ENCODE measurements at regions not wholly inside any gene's neighbourhood (a gene's known extent, or its start where the extent isn't known, plus 50 kb on each side); places are given as distances from the start of the nearest gene placed in this dataset.

- Histone ChIP-seq H3K4me1 (replicated peaks in 1 of 2) (peaks cover 4 to 10% of the 10 kb centered on the region in 2 donors), H3K27ac (no peak overlapping the region), H3K4me3 (no peak overlapping the region)
- 3 to 100% (median 86%) methylated on average over 1 to 5 of the region's 5 CpGs; no CpG with 5 or more reads in 1 of the 10 experiments for WGBS, 10 experiments
- in situ Hi-C loops (cut with MboI; ENCODE audit: low pct_unique_long_range_greater_than_20kb in 2 of 9, low sequenced_read_pairs in 9 of 9, unreplicated experiment in 9 of 9), result no loop called here
- no peak for ATAC-seq (replicated peaks in 6 of 8)
These were observed 963.1 kb upstream of the GOT2 start for GRCh38 chr16:59697236-59697635.

- in situ Hi-C loops (cut with MboI; ENCODE audit: low pct_unique_long_range_greater_than_20kb in 2 of 9, low sequenced_read_pairs in 9 of 9, unreplicated experiment in 9 of 9), result no loop called here
- no peak for ATAC-seq (replicated peaks in 6 of 8)
- WGBS, 10 experiments, result 6 to 100% (median 82%) methylated on average over 2 of the region's 2 CpGs; no CpG with 5 or more reads in 2 of the 10 experiments
These were observed 962.4 kb upstream of the GOT2 start for GRCh38 chr16:59696495-59696894.

GRCh38 chr16:59690216-59690615 lies 956.1 kb upstream of the GOT2 start:
- in situ Hi-C loops (cut with MboI; ENCODE audit: low pct_unique_long_range_greater_than_20kb in 2 of 9, low sequenced_read_pairs in 9 of 9, unreplicated experiment in 9 of 9), result no loop called here
- H3K27ac ChIP-seq, result no peak overlapping the region
- no peaks in the 10 kb centered on the region for H3K4me1 ChIP-seq (replicated peaks in 1 of 2)
- ATAC-seq (replicated peaks in 6 of 8), result no peak
- WGBS, 10 experiments, result 35 to 100% (median 72%) methylated on average over 1 to 3 of the region's 3 CpGs; no CpG with 5 or more reads in 3 of the 10 experiments
- no peak overlapping the region for H3K4me3 ChIP-seq

More at GRCh38 chr16:59696495-59696894, 962.4 kb upstream of the GOT2 start:
- Histone ChIP-seq H3K4me3 (no peak overlapping the region), H3K27ac (no peak overlapping the region), H3K4me1 (replicated peaks in 1 of 2) (peaks cover under 1 to 3% of the 10 kb centered on the region in 2 donors)

GRCh38 chr16:59688006-59688405 lies 953.9 kb upstream of the GOT2 start:
- no peak overlapping the region for H3K27ac ChIP-seq
- no peak for ATAC-seq (replicated peaks in 6 of 8)
- in situ Hi-C loops (cut with MboI; ENCODE audit: low pct_unique_long_range_greater_than_20kb in 2 of 9, low sequenced_read_pairs in 9 of 9, unreplicated experiment in 9 of 9), result no loop called here

GRCh38 chr16:59686405-59686804 lies 952.3 kb upstream of the GOT2 start:
- no peak overlapping the region for H3K27ac ChIP-seq
- ATAC-seq (replicated peaks in 6 of 8), result no peak
- H3K4me1 ChIP-seq (replicated peaks in 1 of 2), result no peaks in the 10 kb centered on the region
- WGBS, 10 experiments, result 0 to 80% (median 51%) methylated on average over 1 to 2 of the region's 2 CpGs
- H3K4me3 ChIP-seq, result no peak overlapping the region
- in situ Hi-C loops (cut with MboI; ENCODE audit: low pct_unique_long_range_greater_than_20kb in 2 of 9, low sequenced_read_pairs in 9 of 9, unreplicated experiment in 9 of 9), result no loop called here

More at GRCh38 chr16:59688006-59688405, 953.9 kb upstream of the GOT2 start:
- Histone ChIP-seq H3K4me1 (replicated peaks in 1 of 2) (no peaks in the 10 kb centered on the region), H3K4me3 (no peak overlapping the region)

- peak in 1 of 8 experiments; percentile 34 for ATAC-seq (replicated peaks in 6 of 8)
- Histone ChIP-seq H3K4me3 (no peak overlapping the region), H3K27ac (no peak overlapping the region), H3K4me1 (replicated peaks in 1 of 2) (no peaks in the 10 kb centered on the region)
- in situ Hi-C loops (cut with MboI; ENCODE audit: low pct_unique_long_range_greater_than_20kb in 2 of 9, low sequenced_read_pairs in 9 of 9, unreplicated experiment in 9 of 9), result no loop called here
These were observed 950.8 kb upstream of the GOT2 start for GRCh38 chr16:59684911-59685310.

- ATAC-seq (replicated peaks in 6 of 8), result no peak
- WGBS, 10 experiments, result 0 to 100% (median 91%) methylated on average over 1 of the region's 1 CpG; no CpG with 5 or more reads in 1 of the 10 experiments
- in situ Hi-C loops (cut with MboI; ENCODE audit: low pct_unique_long_range_greater_than_20kb in 2 of 9, low sequenced_read_pairs in 9 of 9, unreplicated experiment in 9 of 9), result no loop called here
These were observed 949.6 kb upstream of the GOT2 start for GRCh38 chr16:59683709-59684108.

GRCh38 chr16:59665618-59666220 lies 931.6 kb upstream of the GOT2 start:
- no peak overlapping the region for H3K4me3 ChIP-seq
- H3K27ac ChIP-seq, result no peak overlapping the region
- in situ Hi-C loops (cut with MboI; ENCODE audit: low pct_unique_long_range_greater_than_20kb in 2 of 9, low sequenced_read_pairs in 9 of 9, unreplicated experiment in 9 of 9), result no loop called here
- WGBS, 10 experiments, result 20 to 94% (median 80%) methylated on average over 1 to 2 of the region's 2 CpGs; no CpG with 5 or more reads in 2 of the 10 experiments
- H3K4me1 ChIP-seq (replicated peaks in 1 of 2), result no peaks in the 10 kb centered on the region
- peak in 4 of 8 experiments; percentile 27 to 70 (median 50) for ATAC-seq (replicated peaks in 6 of 8)

More at GRCh38 chr16:59683709-59684108, 949.6 kb upstream of the GOT2 start:
- Histone ChIP-seq H3K27ac (no peak overlapping the region), H3K4me3 (no peak overlapping the region), H3K4me1 (replicated peaks in 1 of 2) (no peaks in the 10 kb centered on the region)

GRCh38 chr16:59658572-59658971 lies 924.5 kb upstream of the GOT2 start:
- H3K27ac ChIP-seq, result no peak overlapping the region
- in situ Hi-C loops (cut with MboI; ENCODE audit: low pct_unique_long_range_greater_than_20kb in 2 of 9, low sequenced_read_pairs in 9 of 9, unreplicated experiment in 9 of 9), result no loop called here
- no peak overlapping the region for H3K4me3 ChIP-seq
- ATAC-seq (replicated peaks in 6 of 8), result no peak
- peaks cover 0 to 3% of the 10 kb centered on the region in 2 donors for H3K4me1 ChIP-seq (replicated peaks in 1 of 2)
- 13 to 100% (median 73%) methylated on average over 2 to 3 of the region's 3 CpGs; no CpG with 5 or more reads in 1 of the 10 experiments for WGBS, 10 experiments

GRCh38 chr16:59655031-59655430 lies 920.9 kb upstream of the GOT2 start:
- ATAC-seq (replicated peaks in 6 of 8), result peak in 3 of 8 experiments; percentile 44 to 70 (median 55)

GRCh38 chr16:59654455-59654854 lies 920.3 kb upstream of the GOT2 start:
- H3K4me3 ChIP-seq, result no peak overlapping the region
- no peak for ATAC-seq (replicated peaks in 6 of 8)
- H3K4me1 ChIP-seq (replicated peaks in 1 of 2), result peaks cover 0 to 3% of the 10 kb centered on the region in 2 donors
- WGBS, 10 experiments, result 0 to 100% (median 100%) methylated on average over 1 of the region's 1 CpG; no CpG with 5 or more reads in 3 of the 10 experiments
- no peak overlapping the region for H3K27ac ChIP-seq
- in situ Hi-C loops (cut with MboI; ENCODE audit: low pct_unique_long_range_greater_than_20kb in 2 of 9, low sequenced_read_pairs in 9 of 9, unreplicated experiment in 9 of 9), result no loop called here

More at GRCh38 chr16:59655031-59655430, 920.9 kb upstream of the GOT2 start:
- WGBS, 10 experiments, result 6 to 100% (median 74%) methylated on average over 1 to 2 of the region's 2 CpGs; no CpG with 5 or more reads in 2 of the 10 experiments
- no peak overlapping the region for H3K4me3 ChIP-seq
- H3K4me1 ChIP-seq (replicated peaks in 1 of 2), result peaks cover 0 to 3% of the 10 kb centered on the region in 2 donors
- in situ Hi-C loops (cut with MboI; ENCODE audit: low pct_unique_long_range_greater_than_20kb in 2 of 9, low sequenced_read_pairs in 9 of 9, unreplicated experiment in 9 of 9), result no loop called here
- H3K27ac ChIP-seq, result no peak overlapping the region

- in situ Hi-C loops (cut with MboI; ENCODE audit: low pct_unique_long_range_greater_than_20kb in 2 of 9, low sequenced_read_pairs in 9 of 9, unreplicated experiment in 9 of 9), result no loop called here
- no peak for ATAC-seq (replicated peaks in 6 of 8)
- WGBS, 10 experiments, result 10 to 100% (median 80%) methylated on average over 1 of the region's 1 CpG; no CpG with 5 or more reads in 3 of the 10 experiments
These were observed 917.5 kb upstream of the GOT2 start for GRCh38 chr16:59651662-59652061.

GRCh38 chr16:59645194-59645593 lies 911.1 kb upstream of the GOT2 start:
- no peak overlapping the region for H3K27ac ChIP-seq
- ATAC-seq (replicated peaks in 6 of 8), result no peak
- no peaks in the 10 kb centered on the region for H3K4me1 ChIP-seq (replicated peaks in 1 of 2)
- in situ Hi-C loops (cut with MboI; ENCODE audit: low pct_unique_long_range_greater_than_20kb in 2 of 9, low sequenced_read_pairs in 9 of 9, unreplicated experiment in 9 of 9), result no loop called here
- no peak overlapping the region for H3K4me3 ChIP-seq

More at GRCh38 chr16:59651662-59652061, 917.5 kb upstream of the GOT2 start:
- Histone ChIP-seq H3K4me1 (replicated peaks in 1 of 2) (peaks cover 0 to 3% of the 10 kb centered on the region in 2 donors), H3K4me3 (no peak overlapping the region), H3K27ac (no peak overlapping the region)

GRCh38 chr16:59635674-59636073 lies 901.6 kb upstream of the GOT2 start:
- Histone ChIP-seq H3K4me1 (replicated peaks in 1 of 2) (peaks cover 8 to 12% of the 10 kb centered on the region in 2 donors), H3K27ac (no peak overlapping the region), H3K4me3 (no peak overlapping the region)
- ATAC-seq (replicated peaks in 6 of 8), result no peak
- in situ Hi-C loops (cut with MboI; ENCODE audit: low pct_unique_long_range_greater_than_20kb in 2 of 9, low sequenced_read_pairs in 9 of 9, unreplicated experiment in 9 of 9), result no loop called here
